ENCODE measurements at regions not wholly inside any gene's neighbourhood (a gene's known extent, or its start where the extent isn't known, plus 50 kb on each side); places are given as distances from the start of the nearest gene placed in this dataset.

- no peak for TF ChIP-seq CTCF (IDR thresholded peaks at IDR 0.05)
These were observed 309.9 kb downstream of the ADGRL2 start for GRCh38 chr1:82110366-82111254.

DNA sequence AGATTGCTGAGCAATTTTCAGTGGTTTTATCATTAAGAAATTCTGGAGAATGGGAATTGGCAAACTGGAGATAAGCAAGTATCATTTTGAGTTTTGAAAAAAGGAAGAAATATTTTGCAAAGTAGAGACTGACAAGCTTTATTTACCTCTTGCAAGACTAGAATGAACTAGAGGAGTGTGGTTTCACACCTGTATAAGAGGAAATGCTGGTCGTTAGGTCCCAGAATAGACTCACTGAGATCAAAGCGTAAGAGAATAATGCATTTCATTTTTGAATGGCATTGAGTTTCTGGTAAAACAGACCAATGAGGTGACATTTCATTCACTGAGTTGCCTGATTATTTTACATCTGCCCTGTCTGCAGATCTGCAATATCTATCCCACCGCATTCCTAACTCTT, 308.1 kb downstream of the ADGRL2 start:
- TF ChIP-seq CTCF (IDR thresholded peaks at IDR 0.05) = no peak
- ATAC-seq (ENCODE audit: insufficient number of reproducible peaks, low FRiP score, low read depth) = no peak
- no peak for DNase-seq (ENCODE audit: low spot score)
- Histone ChIP-seq H3K36me3 (no peaks in the 10 kb centered on the region), H3K27me3 (replicated peaks; ENCODE audit: insufficient read depth) (no peaks in the 10 kb centered on the region), H3K4me1 (ENCODE audit: control insufficient read depth in 1 of 2, low read depth in 2 of 2) (peaks cover 8 to 14% of the 10 kb centered on the region in 2 donors), H3K9me3 (no peaks in the 10 kb centered on the region), H3K4me3 (no peak overlapping the region), H3K27ac (no peak overlapping the region)

More at GRCh38 chr1:82110366-82111254, 309.9 kb downstream of the ADGRL2 start:
- peaks cover 8 to 14% of the 10 kb centered on the region in 2 donors for H3K4me1 ChIP-seq (ENCODE audit: control insufficient read depth in 1 of 2, low read depth in 2 of 2)
- H3K36me3 ChIP-seq = no peaks in the 10 kb centered on the region
- ATAC-seq (ENCODE audit: insufficient number of reproducible peaks, low FRiP score, low read depth) (no peak), DNase-seq (ENCODE audit: low spot score) (no peak)
- no peak overlapping the region for H3K4me3 ChIP-seq
- H3K27ac ChIP-seq = no peak overlapping the region
- H3K9me3 ChIP-seq = no peaks in the 10 kb centered on the region
- H3K27me3 ChIP-seq (replicated peaks; ENCODE audit: insufficient read depth) = no peaks in the 10 kb centered on the region

DNA sequence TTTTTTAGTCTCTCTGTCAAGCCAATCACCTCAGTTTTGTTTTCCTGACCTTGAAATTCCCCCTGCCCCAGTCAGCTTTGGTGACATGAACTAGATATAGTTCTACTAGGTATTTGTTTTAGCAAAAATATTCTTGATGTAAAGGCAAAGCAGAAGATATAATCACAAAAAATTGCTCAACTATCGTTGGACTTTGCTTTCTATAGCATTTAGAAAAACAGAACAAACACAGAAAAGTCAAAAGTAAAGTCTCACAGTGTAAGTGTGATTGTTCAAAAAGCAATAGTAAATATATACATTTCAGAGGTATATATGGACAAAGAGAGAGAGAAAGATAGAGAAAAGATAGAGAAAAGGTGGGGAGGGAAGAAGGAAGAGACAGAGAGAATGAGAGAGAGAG, 305.9 kb downstream of the ADGRL2 start:
- Histone ChIP-seq H3K4me3 (no peak overlapping the region), H3K4me1 (ENCODE audit: control insufficient read depth in 1 of 2, low read depth in 2 of 2) (peaks cover 8 to 14% of the 10 kb centered on the region in 2 donors), H3K36me3 (no peaks in the 10 kb centered on the region), H3K27ac (no peak overlapping the region), H3K9me3 (no peaks in the 10 kb centered on the region), H3K27me3 (replicated peaks; ENCODE audit: insufficient read depth) (no peaks in the 10 kb centered on the region)
- ATAC-seq (ENCODE audit: insufficient number of reproducible peaks, low FRiP score, low read depth) = no peak
- TF ChIP-seq CTCF (IDR thresholded peaks at IDR 0.05) = no peak
- DNase-seq (ENCODE audit: low spot score) = no peak

DNA sequence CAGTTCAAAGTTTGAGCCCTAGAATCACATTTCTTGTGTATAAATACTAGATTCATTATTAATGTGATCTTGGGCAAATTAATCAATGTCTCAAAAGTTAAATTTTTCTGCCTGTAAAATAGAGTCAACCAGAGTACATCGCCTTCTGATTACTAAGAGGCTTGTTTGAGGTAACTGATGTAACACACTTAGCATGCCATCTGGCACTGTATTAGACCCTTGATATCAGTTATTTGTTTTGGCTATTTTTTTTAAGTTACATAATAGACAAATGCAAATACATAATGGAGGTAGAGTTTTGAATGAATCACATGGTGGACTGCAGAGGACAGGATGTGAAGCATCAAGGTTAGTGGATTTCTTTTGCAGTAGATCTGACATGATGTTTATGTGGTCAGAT, 298.4 kb downstream of the ADGRL2 start:
- DNase-seq (ENCODE audit: low spot score) (no peak), ATAC-seq (ENCODE audit: insufficient number of reproducible peaks, low FRiP score, low read depth) (no peak)
- H3K27me3 ChIP-seq (replicated peaks; ENCODE audit: insufficient read depth) = no peaks in the 10 kb centered on the region
- TF ChIP-seq CTCF (IDR thresholded peaks at IDR 0.05) = no peak
- no peak overlapping the region for H3K4me3 ChIP-seq
- H3K4me1 ChIP-seq (ENCODE audit: control insufficient read depth in 1 of 2, low read depth in 2 of 2) = no peaks in the 10 kb centered on the region
- H3K9me3 ChIP-seq = no peaks in the 10 kb centered on the region
- no peaks in the 10 kb centered on the region for H3K36me3 ChIP-seq
- no peak overlapping the region for H3K27ac ChIP-seq

DNA sequence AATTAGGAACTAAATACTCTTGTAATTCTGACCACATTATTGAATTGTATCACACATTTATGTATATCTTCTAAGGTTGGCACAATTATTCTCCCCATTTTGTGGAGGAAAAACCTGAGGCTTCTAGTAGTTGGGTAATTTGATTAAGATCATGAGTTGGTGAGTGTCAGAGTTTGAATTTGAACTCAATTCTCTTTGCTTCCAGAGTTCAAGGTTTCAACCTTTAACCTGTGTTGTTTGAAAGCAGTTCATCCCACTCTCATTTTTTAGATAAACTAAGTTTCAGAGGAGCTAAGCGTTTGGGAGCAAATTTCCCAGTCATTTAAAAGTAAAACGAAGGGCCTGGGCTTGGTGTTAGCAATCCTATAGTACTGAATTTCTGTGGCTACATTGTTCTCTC, 293.4 kb downstream of the ADGRL2 start:
- DNase-seq (ENCODE audit: low spot score) = no peak
- Histone ChIP-seq H3K27me3 (replicated peaks; ENCODE audit: insufficient read depth) (no peaks in the 10 kb centered on the region), H3K36me3 (no peaks in the 10 kb centered on the region), H3K9me3 (no peaks in the 10 kb centered on the region), H3K4me1 (ENCODE audit: control insufficient read depth in 1 of 2, low read depth in 2 of 2) (no peaks in the 10 kb centered on the region), H3K27ac (no peak overlapping the region), H3K4me3 (no peak overlapping the region)
- ATAC-seq (ENCODE audit: insufficient number of reproducible peaks, low FRiP score, low read depth) = no peak
- no peak for TF ChIP-seq CTCF (IDR thresholded peaks at IDR 0.05)

Data from thoracic aorta (tissue), 2 donors.